A549 (cell line): ENCODE measurements at regions not wholly inside any gene's neighbourhood (a gene's known extent, or its start where the extent isn't known, plus 50 kb on each side); places are given as distances from the start of the nearest gene placed in this dataset.

ENCODE experiments used
- ATAC-seq, 2 experiments: fragments of 200-7000 bp in 1 of 2; fragments of >200 bp in 1 of 2; cut with Nextera tagmentation in 1 of 2; cut with Tn5 transposase in 1 of 2; 3 replicates each; pipeline versions ENCODE4 v1.8.0 to v1.9.1; 2018 to 2020; ENCODE audit warnings: mild to moderate bottlenecking in 1 of 2, moderate library complexity in 1 of 2
- CTCF ChIA-PET: fragments of 300-600 bp; sonication (Branson Sonifier 250); formaldehyde crosslinking; extraction: SDS; loops from one replicate; lab custom pipeline; 2021; ENCODE audit warnings: antibody characterized with exemption, inconsistent platforms; lab: Yijun Ruan, JAX
- POLR2A ChIA-PET: fragments of 350-600 bp; formaldehyde crosslinking; extraction: SDS; loops from one replicate; lab custom pipeline; 2021; ENCODE audit warnings: antibody characterized with exemption, inconsistent platforms; lab: Yijun Ruan, JAX
- DNase-seq, 2 experiments: peaks; one replicate each; pipeline versions ENCODE4 v3.0.0 to v3.0.0-alpha.2; 2011 to 2016; ENCODE audit warnings: low read depth in 1 of 2, low spot score in 1 of 2
- FAIRE-seq: peaks from 2 replicates; lab custom pipeline; 2011; peaks lifted over from hg19 to GRCh38; lab: Jason Lieb, UNC
- H3K27ac ChIP-seq, 2 experiments: fragments of >200 bp; sonication (Bioruptor Twin); formaldehyde crosslinking; 3 replicates each; pipeline ENCODE4 v1.5.1; 2016 to 2017
- H3K4me1 ChIP-seq: fragments of >200 bp; sonication (Bioruptor Twin); formaldehyde crosslinking; 3 replicates; pipeline ENCODE4 v1.6.1; 2016
- H3K4me2 ChIP-seq: fragments of >200 bp; sonication (Bioruptor Twin); formaldehyde crosslinking; 3 replicates; pipeline ENCODE4 v1.6.1; 2016
- H3K4me3 ChIP-seq: fragments of >200 bp; sonication (Bioruptor Twin); formaldehyde crosslinking; 3 replicates; pipeline ENCODE4 v1.5.1; 2016
- H3K9me3 ChIP-seq: fragments of >200 bp; sonication (Bioruptor Twin); formaldehyde crosslinking; 3 replicates; pipeline ENCODE4 v1.6.1; 2016
- BCL3 ChIP-seq: fragments of >200 bp; sonication (Bioruptor Twin); formaldehyde crosslinking; IDR thresholded peaks from 3 replicates; pipeline ENCODE4 v1.6.1; 2016
- CBX2 ChIP-seq: fragments of 200-600 bp; sonication (generic); IDR thresholded peaks from 2 replicates; pipeline ENCODE4 v1.6.1; 2016; ENCODE audit warnings: low read depth, mild to moderate bottlenecking, borderline replicate concordance
- CEBPB ChIP-seq, 2 experiments: fragments of >200 bp in 1 of 2; sonication (Bioruptor Twin) in 1 of 2; formaldehyde crosslinking in 1 of 2; IDR thresholded peaks; 2 replicates each; pipeline ENCODE4 v1.6.1; 2012 to 2016
- CHD4 ChIP-seq: fragments of 200-600 bp; sonication (generic); IDR thresholded peaks from 2 replicates; pipeline ENCODE4 v1.6.1; 2016; ENCODE audit warnings: antibody characterized with exemption, mild to moderate bottlenecking, borderline replicate concordance
- EHF ChIP-seq: fragments of 250-450 bp; sonication (Bioruptor Pico); IDR thresholded peaks from 2 replicates; pipeline ENCODE4 v1.5.0; 2020; ENCODE audit warnings: mild to moderate bottlenecking
- EHMT2 ChIP-seq: fragments of 200-600 bp; sonication (generic); IDR thresholded peaks from 2 replicates; pipeline ENCODE4 v1.6.1; 2016; ENCODE audit warnings: antibody characterized with exemption, low read depth, mild to moderate bottlenecking, moderate library complexity
- FOXS1 ChIP-seq: fragments of 250-450 bp; sonication (Bioruptor Pico); IDR thresholded peaks from 2 replicates; pipeline ENCODE4 v1.5.0; 2020; ENCODE audit warnings: mild to moderate bottlenecking, moderate library complexity
- GATA3 ChIP-seq: IDR thresholded peaks from 2 replicates; pipeline ENCODE4 v1.6.1; 2012; ENCODE audit warnings: borderline replicate concordance
- HES2 ChIP-seq: fragments of >200 bp; sonication (Bioruptor Twin); formaldehyde crosslinking; IDR thresholded peaks from 2 replicates; pipeline ENCODE4 v1.6.1; 2016
- HOXA7 ChIP-seq: fragments of 250-450 bp; sonication (Bioruptor Pico); IDR thresholded peaks from 2 replicates; pipeline ENCODE4 v1.5.0; 2020; ENCODE audit warnings: mild to moderate bottlenecking, moderate library complexity
- HOXB5 ChIP-seq: fragments of 250-450 bp; sonication (Bioruptor Pico); IDR thresholded peaks from 2 replicates; pipeline ENCODE4 v1.5.0; 2020; ENCODE audit warnings: mild to moderate bottlenecking, moderate library complexity
- KDM1A ChIP-seq: fragments of 200-600 bp; sonication (generic); IDR thresholded peaks from 2 replicates; pipeline ENCODE4 v1.6.1; 2016; ENCODE audit warnings: low read depth, mild to moderate bottlenecking
- KDM5A ChIP-seq: fragments of 200-600 bp; sonication (generic); IDR thresholded peaks from 2 replicates; pipeline ENCODE4 v1.6.1; 2016; ENCODE audit warnings: antibody characterized with exemption, mild to moderate bottlenecking
- MAFK ChIP-seq: fragments of 450-650 bp; IDR thresholded peaks from 2 replicates; pipeline ENCODE4 v1.6.1; 2014; ENCODE audit not compliant: partially characterized antibody
- NFE2L2 ChIP-seq: fragments of 150-350 bp; conservative IDR thresholded peaks from 2 replicates; pipeline ENCODE4 v1.6.1; 2014; ENCODE audit warnings: low read length
- NPAS2 ChIP-seq: fragments of 250-450 bp; sonication (Bioruptor Pico); IDR thresholded peaks from 2 replicates; pipeline ENCODE4 v1.8.0; 2022; ENCODE audit warnings: mild to moderate bottlenecking, moderate library complexity, borderline replicate concordance
- NR3C1 ChIP-seq: fragments of >200 bp; sonication (Bioruptor Twin); formaldehyde crosslinking; IDR thresholded peaks from 3 replicates; pipeline ENCODE4 v1.6.1; 2017
- PHF8 ChIP-seq: fragments of 200-600 bp; sonication (generic); IDR thresholded peaks from 2 replicates; pipeline ENCODE4 v1.6.1; 2016; ENCODE audit warnings: low read depth, mild to moderate bottlenecking, antibody characterized with exemption, moderate library complexity, borderline replicate concordance
- RAD21 ChIP-seq, 2 experiments: fragments of >200 bp in 1 of 2; sonication (Bioruptor Twin) in 1 of 2; formaldehyde crosslinking in 1 of 2; IDR thresholded peaks in 1 of 2; conservative IDR thresholded peaks in 1 of 2; 2 replicates in 1 of 2; 3 replicates in 1 of 2; pipeline ENCODE4 v1.6.1; 2012 to 2018; ENCODE audit warnings: inconsistent platforms in 1 of 2
- RARB ChIP-seq: fragments of 250-450 bp; sonication (Bioruptor Pico); IDR thresholded peaks from 2 replicates; pipeline ENCODE4 v1.8.0; 2021; ENCODE audit warnings: mild to moderate bottlenecking, moderate library complexity
- RFX5 ChIP-seq: fragments of 450-650 bp; IDR thresholded peaks from 2 replicates; pipeline ENCODE4 v1.7.1; 2014; ENCODE audit warnings: antibody characterized with exemption, mild to moderate bottlenecking, moderate library complexity
- USF2 ChIP-seq: fragments of 450-650 bp; IDR thresholded peaks from 2 replicates; pipeline ENCODE4 v1.6.1; 2014; ENCODE audit warnings: antibody characterized with exemption
- ZC3H11A ChIP-seq: fragments of 450-650 bp; IDR thresholded peaks from 2 replicates; pipeline ENCODE4 v1.6.1; 2014; ENCODE audit warnings: antibody characterized with exemption, mild to moderate bottlenecking
- ZFP36 ChIP-seq: fragments of 450-650 bp; IDR thresholded peaks from 2 replicates; pipeline ENCODE4 v1.6.1; 2014; ENCODE audit warnings: borderline replicate concordance; ENCODE audit not compliant: partially characterized antibody
- ZNF302 ChIP-seq: fragments of 250-450 bp; sonication (Bioruptor Pico); IDR thresholded peaks from 2 replicates; pipeline ENCODE4 v1.9.0; 2021; ENCODE audit warnings: inconsistent platforms, mild to moderate bottlenecking, moderate library complexity
- WGBS: methylation state at CpG from one replicate; pipeline ENCODE4 v1.1.6; 2017; ENCODE audit errors: missing lambda C conversion rate; 5-methylcytosine and 5-hydroxymethylcytosine counted together

- ChIA-PET CTCF (no interaction called here), POLR2A (no interaction called here)
- Histone ChIP-seq H3K4me2 (no peak overlapping the region), H3K4me1 (no peaks in the 10 kb centered on the region), H3K27ac (no peak overlapping the region), H3K4me3 (no peak overlapping the region), H3K9me3 (no peaks in the 10 kb centered on the region)
- FAIRE-seq (no peak), ATAC-seq (no peak), DNase-seq (no peak)
- TF ChIP-seq ZNF302 = no peak
- no peak for TF ChIP-seq USF2
- TF ChIP-seq RAD21 (conservative IDR thresholded peaks at IDR 0.05 in 1 of 2, IDR thresholded peaks at IDR 0.05 in 1 of 2) = no peak
- TF ChIP-seq NFE2L2 = no peak
- no peak for TF ChIP-seq RARB
- no peak for TF ChIP-seq HOXA7 (CRISPR knock-in tag)
- no peak for TF ChIP-seq CHD4
- TF ChIP-seq PHF8 = no peak
- no peak for TF ChIP-seq RFX5
- TF ChIP-seq EHMT2 = no peak
- no peak for TF ChIP-seq HOXB5 (CRISPR knock-in tag)
- WGBS = 68% methylated on average over 1 of the region's 1 CpG
Measured at GRCh38 chr10:78287618-78288017, 254.0 kb downstream of the RPS24 start.

GRCh38 chr10:78288663-78289062 lies 255.0 kb downstream of the RPS24 start:
- FAIRE-seq (no peak), ATAC-seq (no peak), DNase-seq (no peak)
- CTCF ChIA-PET = interaction anchor here (2.0 kb wide), 1 partner anchor 16 kb away, joined by 7 read pairs; no protein-coding TSS in a partner anchor
- Histone ChIP-seq H3K9me3 (no peaks in the 10 kb centered on the region), H3K4me2 (no peak overlapping the region), H3K4me1 (no peaks in the 10 kb centered on the region), H3K4me3 (no peak overlapping the region), H3K27ac (no peak overlapping the region)
- POLR2A ChIA-PET = no interaction called here
- no peak for TF ChIP-seq RAD21 (conservative IDR thresholded peaks at IDR 0.05 in 1 of 2, IDR thresholded peaks at IDR 0.05 in 1 of 2)
- TF ChIP-seq NFE2L2 = no peak
- TF ChIP-seq CEBPB (IDR thresholded peaks at IDR 0.05) = no peak
- TF ChIP-seq CBX2 = no peak
- no peak for TF ChIP-seq KDM1A
- TF ChIP-seq FOXS1 (CRISPR knock-in tag) = no peak
- TF ChIP-seq CHD4 = no peak
- TF ChIP-seq ZC3H11A = no peak
- no peak for TF ChIP-seq GATA3
- no peak for TF ChIP-seq ZFP36
- no peak for TF ChIP-seq KDM5A
- 78% methylated on average over 3 of the region's 3 CpGs for WGBS

DNA sequence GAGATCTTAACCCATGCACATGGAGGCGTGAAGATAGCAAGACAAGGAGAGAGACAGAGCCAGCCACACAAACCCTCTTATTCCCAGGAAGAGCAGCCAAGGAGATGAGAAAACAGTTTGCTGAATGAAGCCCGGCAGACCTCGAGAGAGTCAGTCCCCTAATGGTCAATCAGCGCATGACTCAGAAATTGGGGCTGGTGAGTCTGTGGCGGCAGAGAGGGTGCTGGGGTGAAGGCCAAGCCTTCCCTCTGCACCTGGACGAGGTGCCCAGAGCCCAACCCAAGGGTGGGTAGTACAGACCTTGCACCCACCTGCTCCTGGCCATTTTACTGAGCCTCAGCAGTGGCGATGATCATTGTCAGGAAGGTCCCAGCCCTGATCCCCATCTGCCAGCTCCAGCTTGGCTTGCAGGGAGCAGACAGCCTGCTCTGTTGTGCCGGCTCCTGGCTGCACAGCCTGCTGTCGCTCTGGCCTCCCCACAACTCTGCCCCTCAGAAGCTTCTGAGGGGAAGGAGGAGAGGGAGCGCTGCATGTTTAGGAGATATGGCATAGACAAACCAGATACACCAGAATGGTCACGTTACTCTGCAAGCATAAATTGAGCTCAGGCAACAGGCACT lies 256.6 kb downstream of the RPS24 start:
- no peak overlapping the region for H3K4me3 ChIP-seq
- WGBS = 68% methylated on average over 8 of the region's 11 CpGs
- ChIA-PET POLR2A (no interaction called here), CTCF (interaction anchor here (0.8 to 2.0 kb wide), 5 partner anchors 9 to 243 kb away, joined by 3 to 7 read pairs (median 4); no protein-coding TSS in a partner anchor)
- H3K4me1 ChIP-seq = no peaks in the 10 kb centered on the region
- no peak for FAIRE-seq
- no peak overlapping the region for H3K4me2 ChIP-seq
- TF ChIP-seq EHF (CRISPR knock-in tag) = no peak
- no peak for TF ChIP-seq ZFP36
- TF ChIP-seq MAFK = no peak
- TF ChIP-seq NR3C1 = no peak
- TF ChIP-seq HES2 = no peak
- no peak for TF ChIP-seq HOXA7 (CRISPR knock-in tag)
- TF ChIP-seq BCL3 = no peak
- no peak for TF ChIP-seq NPAS2 (CRISPR knock-in tag)
- no peak overlapping the region for H3K27ac ChIP-seq
- no peaks in the 10 kb centered on the region for H3K9me3 ChIP-seq
- no peak for DNase-seq
- peak in 1 of 2 experiments; percentile 60; a peak in 4 of 6 replicates for ATAC-seq
